Lung (tissue), 11 donors: ENCODE measurements at regions not wholly inside any gene's neighbourhood (a gene's known extent, or its start where the extent isn't known, plus 50 kb on each side); places are given as distances from the start of the nearest gene placed in this dataset.

Experiments
- ATAC-seq: fragments of 200-7000 bp; cut with Tn5 transposase; one replicate; pipeline ENCODE4 v1.9.1; 2020; ENCODE audit warnings: moderate number of reproducible peaks; ENCODE audit not compliant: insufficient read depth, low FRiP score
- DNase-seq, 3 donors: peaks; one replicate each; pipeline ENCODE4 v3.0.0-alpha.2; 2013 to 2017
- H3K27ac ChIP-seq, 2 donors: one replicate each; pipeline ENCODE4 v1.5.1; 2013; ENCODE audit warnings: mild to moderate bottlenecking in 2 of 2, moderate library complexity in 2 of 2, control low read depth in 1 of 2, inconsistent platforms in 1 of 2, low read depth in 1 of 2, low read length in 1 of 2
- H3K27me3 ChIP-seq, 3 donors: one replicate each; pipeline ENCODE4 v1.5.1; 2013; ENCODE audit warnings: low read length in 2 of 3; ENCODE audit not compliant: control insufficient read depth in 3 of 3, insufficient read depth in 3 of 3
- H3K36me3 ChIP-seq, 4 donors: one replicate each; pipeline ENCODE4 v1.5.1; 2013; ENCODE audit warnings: low read length in 4 of 4, mild to moderate bottlenecking in 1 of 4, moderate library complexity in 1 of 4; ENCODE audit not compliant: control insufficient read depth in 4 of 4, insufficient read depth in 4 of 4
- H3K4me1 ChIP-seq, 5 donors: one replicate each; pipeline ENCODE4 v1.5.1; 2013; ENCODE audit warnings: low read length in 5 of 5, mild to moderate bottlenecking in 2 of 5, moderate library complexity in 1 of 5; ENCODE audit not compliant: control insufficient read depth in 5 of 5, insufficient read depth in 5 of 5
- H3K4me3 ChIP-seq: one replicate; pipeline ENCODE4 v1.5.1; 2013; ENCODE audit warnings: mild to moderate bottlenecking, control low read depth, moderate library complexity
- H3K9ac ChIP-seq, 2 donors: one replicate each; pipeline ENCODE4 v1.5.1; 2013; ENCODE audit warnings: low read length in 2 of 2, control low read depth in 1 of 2; ENCODE audit not compliant: insufficient read depth in 1 of 2
- H3K9me3 ChIP-seq, 4 donors: one replicate each; pipeline ENCODE4 v1.5.1; 2013; ENCODE audit warnings: low read length in 3 of 4, mild to moderate bottlenecking in 1 of 4, moderate library complexity in 1 of 4; ENCODE audit not compliant: control insufficient read depth in 4 of 4, insufficient read depth in 3 of 4
- CTCF ChIP-seq: IDR thresholded peaks from 2 replicates; pipeline ENCODE4 v1.5.1; 2012; ENCODE audit warnings: mild to moderate bottlenecking; ENCODE audit errors: control extremely low read depth, extremely low read depth
- WGBS, 2 donors: extraction: QIAGEN DNeasy Blood & Tissue Kit; methylation state at CpG; one replicate each; pipeline ENCODE4 v1.1.7; 2013; 5-methylcytosine and 5-hydroxymethylcytosine counted together
- donor health status: control.
- donor health status: control.
- donor health status: Bipolar disorder and iron deficiency.
- donor health status: healthy.
- donor health status: DM: yes; HTN: yes; CAD: no.

- H3K27ac ChIP-seq: no peak overlapping the region
- no peaks in the 10 kb centered on the region for H3K36me3 ChIP-seq
- DNase-seq: peak in 1 of 3 donors; percentile 1
- no peak for ATAC-seq
- no peak for TF ChIP-seq CTCF
- H3K9me3 ChIP-seq: peaks cover 0 to under 1% (median 0%) of the 10 kb centered on the region in 4 donors
- no peaks in the 10 kb centered on the region for H3K4me1 ChIP-seq
- H3K4me3 ChIP-seq: no peak overlapping the region
- no peaks in the 10 kb centered on the region for H3K27me3 ChIP-seq
- no peak overlapping the region for H3K9ac ChIP-seq
- 52 to 61% methylated on average over 3 of the region's 3 CpGs for WGBS, 2 donors
Measured at GRCh38 chr5:85143138-85143537, 758.5 kb upstream of the EDIL3 start.

- Histone ChIP-seq H3K27me3 (no peaks in the 10 kb centered on the region), H3K27ac (no peak overlapping the region), H3K9ac (no peak overlapping the region), H3K4me3 (no peak overlapping the region), H3K36me3 (no peaks in the 10 kb centered on the region), H3K9me3 (no peaks in the 10 kb centered on the region), H3K4me1 (no peaks in the 10 kb centered on the region)
- DNase-seq (no peak), ATAC-seq (no peak)
- no peak for TF ChIP-seq CTCF
- WGBS, 2 donors: 74 to 88% methylated on average over 2 of the region's 2 CpGs
Measured at GRCh38 chr5:85148701-85149100, 764.0 kb upstream of the EDIL3 start.

DNA sequence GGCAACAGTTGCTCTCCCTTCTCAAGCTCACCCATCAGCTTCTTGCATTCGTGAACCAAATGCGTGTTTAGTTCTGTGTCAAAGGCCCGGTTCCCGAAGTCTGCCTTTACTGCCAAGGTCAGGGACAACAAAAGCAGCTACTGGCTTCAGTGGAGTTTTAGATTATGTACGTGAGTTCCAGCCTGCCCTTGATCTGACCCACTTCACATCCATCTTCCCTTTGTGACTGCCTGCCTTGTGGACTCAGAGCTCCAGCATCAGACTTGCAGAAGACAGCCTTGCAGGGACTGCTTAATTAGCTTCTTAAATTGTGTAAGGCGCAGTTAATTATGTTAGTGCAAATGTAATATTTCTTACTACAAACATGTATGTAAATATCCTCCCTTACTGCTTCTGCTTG lies 774.7 kb upstream of the EDIL3 start:
- peak in 1 of 3 donors; percentile 8 for DNase-seq
- Histone ChIP-seq H3K27ac (no peak overlapping the region), H3K4me1 (no peaks in the 10 kb centered on the region), H3K9ac (no peak overlapping the region), H3K36me3 (no peaks in the 10 kb centered on the region), H3K4me3 (no peak overlapping the region), H3K27me3 (no peaks in the 10 kb centered on the region), H3K9me3 (peaks cover 0 to 2% (median 0%) of the 10 kb centered on the region in 4 donors)
- 56 to 75% methylated on average over 6 of the region's 6 CpGs for WGBS, 2 donors
- ATAC-seq: no peak
- TF ChIP-seq CTCF: no peak

DNA sequence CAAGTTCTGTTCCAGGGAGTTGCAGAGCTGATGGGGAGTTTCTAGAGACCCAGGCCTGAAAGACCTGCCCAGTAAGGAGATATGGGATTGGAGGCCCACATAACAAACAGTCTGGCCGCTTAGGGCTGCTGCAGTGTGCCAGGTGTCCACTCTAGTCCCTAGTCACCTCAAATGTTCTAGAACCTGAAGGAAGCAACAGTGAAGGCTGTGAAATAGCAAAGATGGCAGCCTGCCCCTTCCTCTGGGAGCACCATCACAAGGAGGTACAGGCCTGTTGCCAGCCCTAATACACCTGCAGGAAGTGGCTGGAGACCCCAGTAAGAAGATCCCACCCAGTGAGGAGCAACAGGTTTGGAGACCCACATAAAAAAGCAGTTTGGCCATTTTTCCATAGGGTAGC lies 783.8 kb upstream of the EDIL3 start:
- Histone ChIP-seq H3K4me1 (no peaks in the 10 kb centered on the region), H3K36me3 (no peaks in the 10 kb centered on the region), H3K9me3 (peaks cover 0 to 16% (median 0%) of the 10 kb centered on the region in 4 donors), H3K9ac (no peak overlapping the region), H3K27ac (no peak overlapping the region), H3K4me3 (no peak overlapping the region), H3K27me3 (no peaks in the 10 kb centered on the region)
- WGBS, 2 donors: 39 to 90% methylated on average over 1 of the region's 1 CpG
- no peak for DNase-seq
- TF ChIP-seq CTCF: no peak
- no peak for ATAC-seq
